Mucosa of descending colon (tissue), 3 donors: ENCODE measurements at regions not wholly inside any gene's neighbourhood (a gene's known extent, or its start where the extent isn't known, plus 50 kb on each side); places are given as distances from the start of the nearest gene placed in this dataset.

Source experiments
- ATAC-seq: fragments of 200-7000 bp; cut with Tn5 transposase; one replicate; pipeline ENCODE4 v1.9.1; 2020; ENCODE audit warnings: mild to moderate bottlenecking, moderate library complexity
- DNase-seq, 3 donors: peaks; one replicate each; pipeline ENCODE4 v3.0.0-alpha.2; 2020
- H3K36me3 ChIP-seq: fragments of 200-600 bp; one replicate; pipeline ENCODE4 v1.8.0; 2021; ENCODE audit warnings: low read depth, mild to moderate bottlenecking
- H3K4me1 ChIP-seq: fragments of 200-600 bp; one replicate; pipeline ENCODE4 v1.8.0; 2021; ENCODE audit warnings: low read depth, mild to moderate bottlenecking
- H3K4me3 ChIP-seq: fragments of 200-600 bp; one replicate; pipeline ENCODE4 v1.8.0; 2021; ENCODE audit warnings: mild to moderate bottlenecking
- H3K9me3 ChIP-seq: fragments of 200-600 bp; one replicate; pipeline ENCODE4 v1.8.0; 2021; ENCODE audit warnings: mild to moderate bottlenecking
- intact Hi-C, 2 donors: fragments of 100-400 bp; cut with DNase I in 1 of 2; cut with micrococcal nuclease in 1 of 2; formaldehyde crosslinking; loops; one replicate each; pipeline versions ENCODE4 v1.11.0 to v1.11.1; 2022; cut with DNase I, micrococcal nuclease
- TF ChIP-seq, protein P1 (sequence below): fragments of 200-600 bp; IDR thresholded peaks from one replicate; pipeline ENCODE4 v1.8.0; 2022; ENCODE audit warnings: antibody characterized with exemption, mild to moderate bottlenecking
- donor health status: DM: no; HTN: no; CAD: no; lungs with moderate emphysema.
- donor health status: DM: no; HTN: no; CAD: no.
- donor health status: DM: no; HTN: yes; CAD: no.

DNA sequence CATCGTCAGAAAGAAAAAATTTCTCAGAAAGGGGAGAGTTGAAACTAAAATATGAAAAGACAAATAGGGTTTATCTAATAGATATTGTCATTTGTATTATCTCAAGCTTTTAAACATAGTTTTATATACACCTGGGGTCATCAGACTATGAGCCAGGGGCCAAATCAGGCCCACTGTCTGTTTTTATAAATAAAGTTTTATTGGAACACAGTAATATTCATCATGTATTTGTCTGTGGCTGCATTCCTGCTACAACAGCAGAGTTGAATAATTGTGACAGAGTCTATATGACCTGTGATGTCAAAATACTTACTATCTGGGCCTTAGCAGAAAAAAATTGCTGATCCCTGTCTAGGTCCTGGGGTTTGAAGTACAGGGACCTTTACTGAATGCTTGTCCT lies 120.5 kb upstream of the RUNX1 start:
- TF ChIP-seq, protein P1, sequence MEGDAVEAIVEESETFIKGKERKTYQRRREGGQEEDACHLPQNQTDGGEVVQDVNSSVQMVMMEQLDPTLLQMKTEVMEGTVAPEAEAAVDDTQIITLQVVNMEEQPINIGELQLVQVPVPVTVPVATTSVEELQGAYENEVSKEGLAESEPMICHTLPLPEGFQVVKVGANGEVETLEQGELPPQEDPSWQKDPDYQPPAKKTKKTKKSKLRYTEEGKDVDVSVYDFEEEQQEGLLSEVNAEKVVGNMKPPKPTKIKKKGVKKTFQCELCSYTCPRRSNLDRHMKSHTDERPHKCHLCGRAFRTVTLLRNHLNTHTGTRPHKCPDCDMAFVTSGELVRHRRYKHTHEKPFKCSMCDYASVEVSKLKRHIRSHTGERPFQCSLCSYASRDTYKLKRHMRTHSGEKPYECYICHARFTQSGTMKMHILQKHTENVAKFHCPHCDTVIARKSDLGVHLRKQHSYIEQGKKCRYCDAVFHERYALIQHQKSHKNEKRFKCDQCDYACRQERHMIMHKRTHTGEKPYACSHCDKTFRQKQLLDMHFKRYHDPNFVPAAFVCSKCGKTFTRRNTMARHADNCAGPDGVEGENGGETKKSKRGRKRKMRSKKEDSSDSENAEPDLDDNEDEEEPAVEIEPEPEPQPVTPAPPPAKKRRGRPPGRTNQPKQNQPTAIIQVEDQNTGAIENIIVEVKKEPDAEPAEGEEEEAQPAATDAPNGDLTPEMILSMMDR = no peak
- H3K9me3 ChIP-seq = no peaks in the 10 kb centered on the region
- H3K4me1 ChIP-seq = no peaks in the 10 kb centered on the region
- no peaks in the 10 kb centered on the region for H3K36me3 ChIP-seq
- intact Hi-C loops = no loop called here
- DNase-seq (no peak), ATAC-seq (no peak)
- no peak overlapping the region for H3K4me3 ChIP-seq

DNA sequence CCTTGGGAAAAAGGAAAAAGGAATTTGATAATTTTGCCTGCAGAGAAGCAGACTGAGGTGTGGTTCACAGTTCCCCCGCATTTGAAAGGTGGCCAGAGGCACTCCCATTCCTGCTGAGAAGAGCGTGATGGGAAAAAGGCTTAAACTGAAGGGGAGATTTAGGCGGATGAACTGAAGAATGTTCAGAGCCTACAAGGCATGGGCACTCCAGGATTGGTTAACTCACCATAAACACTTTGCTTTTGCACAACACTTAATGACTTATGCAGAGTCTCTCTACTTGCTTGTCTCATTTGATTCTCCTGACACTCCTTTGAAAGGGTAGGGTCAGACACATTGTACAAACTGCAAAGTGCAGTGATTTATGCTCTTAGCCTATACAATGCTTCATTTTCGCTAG lies 119.6 kb upstream of the RUNX1 start:
- Histone ChIP-seq H3K36me3 (no peaks in the 10 kb centered on the region), H3K9me3 (no peaks in the 10 kb centered on the region), H3K4me3 (no peak overlapping the region), H3K4me1 (no peaks in the 10 kb centered on the region)
- TF ChIP-seq, protein P1 = no peak
- intact Hi-C loops = no loop called here
- no peak for DNase-seq
- no peak for ATAC-seq

DNA sequence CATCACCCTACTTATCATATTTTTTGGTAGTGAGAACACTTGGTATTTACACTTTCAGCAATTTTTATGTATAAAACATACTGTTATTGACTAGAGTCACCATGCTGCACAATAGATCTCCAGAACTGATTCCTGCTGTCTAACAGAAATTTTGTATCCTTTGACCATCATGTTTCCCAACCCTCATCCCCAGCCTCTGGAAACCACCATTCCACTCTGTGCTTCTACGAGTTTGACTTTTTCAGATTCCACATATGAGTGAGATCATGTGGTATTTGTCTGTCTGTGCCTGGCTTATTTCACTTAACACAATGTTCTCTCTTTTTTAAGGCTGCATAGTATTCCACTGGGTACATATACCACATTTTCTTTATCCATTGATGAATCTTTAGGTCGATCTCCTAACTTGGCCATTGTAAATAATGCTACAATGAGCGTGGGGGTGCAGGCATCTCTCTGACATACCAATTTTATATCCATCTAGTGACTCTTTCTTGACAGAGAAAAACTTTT lies 115.9 kb upstream of the RUNX1 start:
- Histone ChIP-seq H3K9me3 (no peaks in the 10 kb centered on the region), H3K36me3 (no peaks in the 10 kb centered on the region), H3K4me3 (no peak overlapping the region), H3K4me1 (no peaks in the 10 kb centered on the region)
- TF ChIP-seq, protein P1 = no peak
- intact Hi-C loops = no loop called here
- no peak for ATAC-seq
- no peak for DNase-seq

DNA sequence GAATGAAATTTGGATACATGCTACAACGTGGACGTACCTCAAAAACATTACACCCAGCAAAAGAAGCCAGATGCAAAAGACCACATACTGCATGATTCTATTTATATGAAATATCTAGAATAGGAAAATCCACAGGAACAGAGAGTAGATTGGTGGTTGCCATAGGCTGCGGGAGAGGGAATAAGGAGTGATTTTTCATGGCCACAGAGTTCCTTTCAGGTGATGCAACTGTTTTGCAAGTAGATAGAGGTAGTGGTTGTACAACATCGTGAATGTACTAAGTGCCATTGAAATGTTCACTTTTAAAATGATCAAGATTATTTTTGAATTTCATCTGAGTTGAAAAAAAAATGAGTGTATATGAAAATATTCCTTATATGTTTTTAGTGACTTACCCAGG lies 115.3 kb upstream of the RUNX1 start:
- Histone ChIP-seq H3K4me1 (no peaks in the 10 kb centered on the region), H3K9me3 (no peaks in the 10 kb centered on the region), H3K4me3 (no peak overlapping the region), H3K36me3 (no peaks in the 10 kb centered on the region)
- DNase-seq (no peak), ATAC-seq (no peak)
- TF ChIP-seq, protein P1 = no peak
- intact Hi-C loops = no loop called here

DNA sequence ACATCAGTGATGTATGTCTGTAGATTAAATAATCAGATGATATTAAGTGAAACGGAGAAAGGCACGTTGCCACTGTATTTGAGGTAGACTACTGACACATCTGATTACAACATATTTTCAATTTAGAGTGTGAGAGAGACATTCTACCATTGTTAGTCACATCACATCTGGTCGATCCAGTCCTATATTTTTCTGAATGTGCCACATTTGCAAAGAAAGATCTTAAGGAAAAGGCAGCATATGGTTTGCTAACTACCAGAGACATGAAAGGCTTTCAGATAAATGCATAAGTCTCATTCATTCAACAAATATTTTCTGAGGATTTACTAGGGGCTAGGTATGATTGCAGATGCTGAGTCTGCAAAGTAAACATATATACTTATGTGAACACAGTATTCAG lies 114.3 kb upstream of the RUNX1 start:
- intact Hi-C loops = no loop called here
- TF ChIP-seq, protein P1 = no peak
- H3K9me3 ChIP-seq = no peaks in the 10 kb centered on the region
- H3K4me3 ChIP-seq = no peak overlapping the region
- H3K4me1 ChIP-seq = no peaks in the 10 kb centered on the region
- DNase-seq = no peak
- H3K36me3 ChIP-seq = no peaks in the 10 kb centered on the region
- no peak for ATAC-seq

DNA sequence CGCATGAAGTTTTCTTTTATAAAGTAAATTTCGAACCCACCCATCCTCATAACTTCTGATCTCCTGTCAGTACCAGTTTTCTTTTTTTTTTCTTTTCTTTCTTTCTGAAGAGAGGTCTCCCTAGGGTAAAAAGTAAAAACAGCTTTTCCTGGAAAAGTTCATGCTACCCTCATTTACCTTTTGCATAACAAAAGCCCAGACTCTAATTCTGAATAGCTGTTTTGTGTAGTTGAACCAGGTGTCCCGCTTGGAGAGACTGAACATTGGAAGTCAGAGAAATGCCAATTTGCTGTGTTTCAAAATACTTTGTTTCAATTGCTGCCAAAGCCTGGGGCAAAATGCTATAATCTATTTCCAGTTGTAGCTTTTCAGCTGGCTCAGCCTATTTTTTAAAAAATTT lies 113.7 kb upstream of the RUNX1 start:
- Histone ChIP-seq H3K4me3 (no peak overlapping the region), H3K4me1 (no peaks in the 10 kb centered on the region), H3K36me3 (no peaks in the 10 kb centered on the region), H3K9me3 (peaks cover 2% of the 10 kb centered on the region)
- intact Hi-C loops = no loop called here
- TF ChIP-seq, protein P1 = no peak
- DNase-seq (no peak), ATAC-seq (no peak)
